ENCODE measurements at regions not wholly inside any gene's neighbourhood (a gene's known extent, or its start where the extent isn't known, plus 50 kb on each side); places are given as distances from the start of the nearest gene placed in this dataset.
"Not testable (repeated sequence)": the region's sequence is repeated elsewhere in the genome, so short reads cannot be mapped to it uniquely, and the experiment has no call there.

DNA sequence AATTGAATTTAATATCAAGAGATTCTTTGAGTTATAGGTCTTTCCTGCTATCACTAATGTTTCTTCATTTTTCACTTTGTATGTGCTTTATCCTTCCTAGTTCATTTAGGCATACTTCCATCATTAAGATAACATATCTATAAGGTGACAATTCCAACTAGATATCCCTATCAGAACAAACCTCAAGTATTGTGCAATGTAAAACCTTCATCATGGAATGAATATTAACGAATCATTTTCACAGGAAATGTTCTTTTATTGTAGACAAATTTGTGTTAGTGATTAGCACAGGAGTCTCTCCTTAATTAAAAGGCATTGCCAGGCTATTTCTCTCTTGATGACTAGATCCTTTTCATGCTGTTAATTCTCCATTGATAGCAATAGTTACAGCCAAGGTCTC lies 236.5 kb upstream of the MME start:
- no peak overlapping the region for H3K4me3 Mint-ChIP-seq

DNA sequence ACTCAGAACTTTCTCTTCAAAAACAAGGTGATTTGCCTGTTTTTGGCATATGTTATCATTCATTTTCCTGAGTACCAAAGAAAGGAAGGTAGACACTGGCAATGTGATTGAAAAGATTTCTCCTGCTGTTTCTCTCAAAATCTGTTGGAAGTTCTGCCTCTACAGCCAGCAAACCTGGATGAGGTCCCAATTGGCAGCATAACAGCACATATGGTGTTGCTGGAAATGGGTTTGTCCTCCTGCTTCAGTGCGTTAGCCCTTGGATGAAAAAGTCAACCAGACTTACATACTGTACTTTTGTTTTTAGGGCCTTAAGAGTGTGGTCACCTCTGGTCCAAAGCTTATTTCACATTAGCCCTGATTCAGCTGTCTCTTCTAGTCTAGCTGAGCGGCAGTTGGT lies 237.6 kb upstream of the MME start:
- H3K4me1 Mint-ChIP-seq: no peaks in the 10 kb centered on the region
- ATAC-seq (no peak), DNase-seq (no peak)
- peaks cover 0 to 5% of the 10 kb centered on the region in 2 donors for H3K9me3 Mint-ChIP-seq
- no peak overlapping the region for H3K27ac Mint-ChIP-seq
- no peak overlapping the region for H3K4me3 Mint-ChIP-seq
- no peaks in the 10 kb centered on the region for H3K27me3 Mint-ChIP-seq

More for the DNA sequence above, 236.5 kb upstream of the MME start:
- no peak overlapping the region for H3K27ac Mint-ChIP-seq
- H3K9me3 Mint-ChIP-seq: peaks cover 0 to 1% of the 10 kb centered on the region in 2 donors
- H3K27me3 Mint-ChIP-seq: no peaks in the 10 kb centered on the region
- ATAC-seq: no peak
- no peak for DNase-seq
- no peaks in the 10 kb centered on the region for H3K4me1 Mint-ChIP-seq

DNA sequence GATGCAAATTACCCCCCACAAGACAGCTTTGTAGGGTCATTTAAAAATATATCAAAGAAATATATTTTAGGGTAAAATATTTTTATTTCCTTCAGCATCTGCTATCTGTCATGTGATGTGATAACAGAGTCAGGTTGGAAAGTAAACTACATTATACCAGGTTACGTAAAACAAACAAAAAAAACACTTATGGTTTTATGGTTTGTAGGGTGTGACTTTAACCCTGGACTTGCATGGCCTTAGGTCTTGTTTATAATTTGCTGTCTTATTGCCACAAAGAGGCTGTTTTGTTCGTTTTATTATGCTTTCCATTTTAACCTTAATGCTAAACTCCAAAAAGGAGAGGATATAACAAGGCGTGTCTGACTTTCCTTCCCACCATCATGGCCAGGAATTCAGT lies 244.5 kb upstream of the MME start:
- no peak overlapping the region for H3K4me3 Mint-ChIP-seq
- H3K27ac Mint-ChIP-seq: no peak overlapping the region
- DNase-seq (no peak), ATAC-seq (no peak)
- H3K4me1 Mint-ChIP-seq: no peaks in the 10 kb centered on the region
- no peaks in the 10 kb centered on the region for H3K27me3 Mint-ChIP-seq
- H3K9me3 Mint-ChIP-seq: peaks cover 0 to 5% of the 10 kb centered on the region in 2 donors

DNA sequence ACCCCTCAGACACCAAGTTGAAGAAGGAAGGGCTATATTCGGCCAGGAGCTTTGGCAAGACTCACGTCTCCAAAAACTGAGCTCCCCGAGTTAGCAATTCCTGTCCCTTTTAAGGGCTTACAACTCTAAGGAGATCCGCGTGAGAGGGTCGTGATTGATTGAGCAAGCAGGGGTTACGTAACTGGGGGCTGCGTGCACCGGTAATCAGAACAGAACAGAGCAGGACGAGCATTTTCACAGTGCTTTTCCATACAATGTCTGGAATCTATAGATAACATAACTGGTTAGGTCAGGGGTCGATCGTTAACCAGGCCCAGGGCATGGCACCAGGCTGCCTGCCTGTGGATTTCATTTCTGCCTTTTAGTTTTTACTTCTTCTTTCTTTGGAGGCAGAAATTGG lies 245.3 kb upstream of the MME start:
- not testable (repeated sequence) for H3K9me3 Mint-ChIP-seq, H3K27me3 Mint-ChIP-seq, ATAC-seq, H3K4me1 Mint-ChIP-seq, H3K4me3 Mint-ChIP-seq, DNase-seq
- H3K27ac Mint-ChIP-seq: peak overlapping the region in 1 of 2 donors; percentile 49

DNA sequence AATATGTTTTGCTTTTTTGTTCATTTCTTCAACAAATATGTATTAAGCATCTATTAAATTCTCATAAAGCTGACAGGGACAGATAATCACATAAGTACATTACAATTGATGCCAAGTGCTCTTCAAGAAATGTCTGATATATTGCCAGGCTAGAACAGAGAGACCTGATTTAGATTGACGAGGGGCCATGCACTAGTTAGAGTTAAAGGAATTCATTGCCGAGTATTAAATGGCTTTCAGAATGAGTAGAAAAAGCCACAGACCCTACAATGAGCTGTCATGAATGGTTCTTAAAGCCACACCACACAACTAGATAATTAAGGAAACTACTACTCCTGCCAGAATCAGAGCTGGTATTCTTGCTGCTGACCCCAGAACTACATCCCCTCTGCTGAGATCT lies 250.2 kb upstream of the MME start:
- peaks cover 0 to under 1% of the 10 kb centered on the region in 2 donors for H3K9me3 Mint-ChIP-seq
- no peaks in the 10 kb centered on the region for H3K27me3 Mint-ChIP-seq
- H3K27ac Mint-ChIP-seq: no peak overlapping the region
- H3K4me3 Mint-ChIP-seq: no peak overlapping the region
- no peaks in the 10 kb centered on the region for H3K4me1 Mint-ChIP-seq
- ATAC-seq (no peak), DNase-seq (no peak)

DNA sequence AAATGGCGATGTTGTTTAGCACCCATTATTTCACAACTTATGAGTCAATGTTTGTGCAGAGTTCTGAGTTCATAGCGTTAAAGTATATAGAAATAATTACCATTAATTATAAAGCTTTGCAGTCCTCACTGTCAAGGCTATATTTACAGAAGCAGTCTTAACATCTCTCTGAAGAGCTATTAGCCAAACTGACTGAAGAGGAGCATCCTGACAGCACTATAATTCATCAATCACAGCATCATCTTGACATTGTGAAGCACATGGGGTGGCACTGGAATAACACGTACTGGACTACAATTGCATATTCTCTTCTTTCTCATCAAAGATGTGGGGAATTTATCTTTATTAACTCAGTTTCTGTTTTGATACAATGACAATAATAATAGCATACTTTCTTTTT lies 260.6 kb upstream of the MME start:
- Mint-ChIP-seq H3K27me3 (no peaks in the 10 kb centered on the region), H3K9me3 (peaks cover 1 to 19% of the 10 kb centered on the region in 2 donors), H3K4me3 (no peak overlapping the region), H3K4me1 (no peaks in the 10 kb centered on the region), H3K27ac (no peak overlapping the region)
- no peak for DNase-seq
- no peak for ATAC-seq

DNA sequence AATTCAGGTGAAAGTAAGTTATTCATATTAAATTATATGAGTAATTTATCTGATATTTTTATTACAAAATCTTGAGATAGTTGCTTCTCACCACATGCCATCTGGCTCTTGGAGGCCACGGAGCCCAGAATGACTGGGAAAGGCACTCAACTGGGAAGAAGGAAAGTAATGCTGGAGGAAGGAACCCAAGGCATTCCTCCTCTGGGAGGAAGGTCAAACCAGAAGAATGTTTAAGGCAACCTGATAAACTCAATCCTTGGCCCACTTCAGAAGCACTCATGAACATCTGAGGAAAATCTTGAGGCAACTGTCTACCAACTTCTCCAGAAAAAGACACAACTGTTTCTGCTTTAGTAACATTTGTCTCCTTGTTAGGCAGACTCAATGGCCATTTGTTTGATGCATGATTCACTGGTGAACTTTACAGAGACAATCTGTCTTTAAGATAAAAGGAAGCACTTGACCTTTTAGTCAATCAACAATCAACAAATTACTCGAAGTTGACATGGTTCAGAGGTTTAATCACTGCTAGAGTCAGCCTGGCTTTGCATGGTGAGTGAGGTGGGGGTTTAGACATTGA lies 261.4 kb upstream of the MME start:
- H3K4me1 Mint-ChIP-seq: no peaks in the 10 kb centered on the region
- ATAC-seq (no peak), DNase-seq (no peak)
- H3K27ac Mint-ChIP-seq: no peak overlapping the region
- H3K9me3 Mint-ChIP-seq: peaks cover 0 to 16% of the 10 kb centered on the region in 2 donors
- no peak overlapping the region for H3K4me3 Mint-ChIP-seq
- no peaks in the 10 kb centered on the region for H3K27me3 Mint-ChIP-seq

DNA sequence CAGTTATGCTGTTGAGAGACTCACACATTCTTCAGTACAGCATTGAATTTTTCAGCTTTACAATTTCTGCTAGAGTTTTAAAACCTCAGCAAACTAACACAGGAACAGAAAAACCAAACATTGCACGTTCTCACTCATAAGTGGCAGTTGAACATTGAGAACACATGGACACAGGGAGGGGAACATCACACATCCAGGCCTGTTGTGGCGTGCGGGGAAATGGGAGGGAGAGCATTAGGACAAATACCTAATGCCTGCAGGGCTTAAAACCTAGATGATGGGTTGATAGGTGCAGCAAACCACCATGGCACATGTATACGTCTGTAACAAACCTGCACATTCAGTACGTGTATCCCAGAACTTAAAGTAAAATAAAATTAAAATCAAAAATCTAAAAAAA lies 270.1 kb upstream of the MME start:
- not testable (repeated sequence) for H3K27ac Mint-ChIP-seq, DNase-seq, ATAC-seq, H3K27me3 Mint-ChIP-seq, H3K4me3 Mint-ChIP-seq, H3K4me1 Mint-ChIP-seq
- H3K9me3 Mint-ChIP-seq: peaks cover 16 to 27% of the 10 kb centered on the region in 2 donors

DNA sequence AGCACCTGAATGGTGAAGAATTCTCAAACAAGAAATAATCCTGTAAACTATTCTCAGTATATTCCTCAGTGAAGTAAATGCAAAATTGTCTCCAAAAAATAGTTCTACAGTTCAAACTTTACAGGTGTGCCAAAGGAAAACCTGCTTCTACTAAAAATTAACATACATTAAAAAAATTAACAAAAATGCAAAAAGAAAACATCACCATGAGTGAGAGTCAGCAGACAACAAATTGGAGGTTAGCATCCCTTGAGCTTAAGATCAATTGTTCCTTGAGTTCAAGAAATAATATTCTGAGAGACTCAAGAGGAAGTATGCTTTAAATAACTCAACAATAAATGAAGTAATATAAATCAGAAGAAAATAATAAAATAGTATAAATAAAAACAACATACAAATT lies 278.4 kb upstream of the MME start:
- H3K27ac Mint-ChIP-seq: no peak overlapping the region
- no peaks in the 10 kb centered on the region for H3K4me1 Mint-ChIP-seq
- no peak for DNase-seq
- peaks cover 23 to 31% of the 10 kb centered on the region in 2 donors for H3K9me3 Mint-ChIP-seq
- no peak for ATAC-seq
- no peaks in the 10 kb centered on the region for H3K27me3 Mint-ChIP-seq
- no peak overlapping the region for H3K4me3 Mint-ChIP-seq

DNA sequence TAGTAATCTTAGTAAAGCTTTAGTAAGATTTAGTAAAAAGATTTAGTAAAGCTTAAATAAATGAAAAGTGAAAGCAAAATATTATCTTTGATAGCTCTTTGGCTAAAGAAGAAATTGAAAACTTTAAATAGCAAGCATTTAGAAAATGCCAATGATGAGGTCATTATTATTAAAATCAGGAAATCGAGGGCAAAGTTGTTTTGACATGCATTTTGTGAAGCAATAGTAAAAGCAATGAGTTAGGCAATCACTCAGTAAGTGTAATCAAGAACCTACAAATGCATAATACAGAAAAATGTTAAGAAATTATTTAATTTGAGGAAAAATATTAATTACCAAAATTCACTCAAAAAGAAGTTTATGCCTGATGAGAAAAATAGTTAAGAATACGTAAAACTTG lies 280.3 kb upstream of the MME start:
- Mint-ChIP-seq H3K27me3 (no peaks in the 10 kb centered on the region), H3K4me1 (no peaks in the 10 kb centered on the region), H3K9me3 (peaks cover 6 to 11% of the 10 kb centered on the region in 2 donors), H3K4me3 (no peak overlapping the region), H3K27ac (no peak overlapping the region)
- DNase-seq: no peak
- ATAC-seq: no peak

DNA sequence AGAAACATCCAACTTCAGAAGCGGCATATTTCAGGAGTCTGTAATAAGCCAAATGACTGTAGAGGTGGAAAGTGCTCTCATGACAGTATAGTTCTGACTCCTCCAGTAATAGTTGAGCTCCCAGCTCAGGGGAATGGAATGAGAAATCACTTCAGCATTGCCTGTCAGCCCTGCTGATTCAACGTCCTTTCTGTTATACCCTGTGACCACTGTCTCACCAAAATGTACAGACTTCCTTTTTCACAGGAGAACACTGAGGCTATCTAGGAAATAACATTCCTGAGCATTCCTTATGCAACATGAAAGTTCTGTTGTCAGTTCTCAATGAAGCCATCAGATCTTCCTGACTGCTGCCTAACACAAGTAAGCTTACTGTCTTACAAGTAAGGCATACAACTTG lies 284.5 kb upstream of the MME start:
- Mint-ChIP-seq H3K27ac (no peak overlapping the region), H3K4me1 (no peaks in the 10 kb centered on the region)
- no peak for DNase-seq

DNA sequence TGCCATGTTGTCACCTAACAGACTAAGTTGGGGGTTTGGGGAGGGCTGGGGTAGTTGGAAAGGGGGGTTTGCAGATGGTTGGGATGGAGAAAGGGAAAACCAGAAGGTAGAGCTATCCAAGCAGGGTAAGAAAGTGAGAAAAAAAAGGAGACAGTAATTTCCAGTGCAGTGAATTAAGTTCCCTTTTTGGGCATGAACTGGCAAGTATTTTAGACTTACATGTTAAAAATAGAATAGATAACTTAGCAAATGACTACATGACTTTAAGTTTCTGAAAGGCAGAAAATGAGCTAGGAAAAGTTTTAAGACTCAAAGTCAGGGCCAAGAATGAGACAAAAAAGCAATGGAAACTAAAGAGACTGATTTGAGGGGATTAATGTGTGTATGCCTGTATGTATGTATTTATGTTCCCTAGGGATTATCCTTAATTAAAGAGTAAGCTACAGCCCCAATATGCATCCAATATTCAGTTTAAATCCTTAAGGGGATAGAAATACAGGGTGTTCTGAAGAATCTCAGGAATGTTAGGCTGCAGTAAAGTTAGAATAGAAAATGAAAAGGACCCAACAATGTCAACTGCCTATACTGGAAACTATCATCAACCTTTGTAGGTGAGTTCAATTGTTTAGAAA lies 285.2 kb upstream of the MME start:
- H3K9me3 Mint-ChIP-seq: no peaks in the 10 kb centered on the region
- ATAC-seq: no peak
- no peaks in the 10 kb centered on the region for H3K4me1 Mint-ChIP-seq

More for the DNA sequence above, 284.5 kb upstream of the MME start:
- no peak overlapping the region for H3K4me3 Mint-ChIP-seq
- no peaks in the 10 kb centered on the region for H3K9me3 Mint-ChIP-seq
- no peak for ATAC-seq
- H3K27me3 Mint-ChIP-seq: no peaks in the 10 kb centered on the region

DNA sequence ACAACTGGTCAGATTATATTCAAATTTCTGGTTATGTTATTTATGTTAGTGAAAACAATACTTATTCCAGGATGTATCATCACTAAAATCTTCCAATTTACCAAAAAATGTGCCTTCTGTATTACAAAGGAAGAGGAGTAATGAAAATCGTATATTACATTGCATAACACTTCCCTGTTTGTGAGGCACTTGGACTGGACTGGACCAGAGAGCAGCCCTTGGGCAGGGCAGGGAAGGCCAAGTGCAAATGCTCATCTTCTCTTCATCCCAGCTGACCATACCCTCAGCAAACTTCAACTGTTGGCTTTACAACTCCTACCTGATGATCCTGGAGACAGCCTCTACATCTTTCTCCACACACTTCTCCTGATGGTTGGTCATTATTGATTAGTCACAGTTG lies 285.7 kb upstream of the MME start:
- Mint-ChIP-seq H3K4me1 (no peaks in the 10 kb centered on the region), H3K4me3 (no peak overlapping the region), H3K9me3 (no peaks in the 10 kb centered on the region), H3K27me3 (no peaks in the 10 kb centered on the region), H3K27ac (no peak overlapping the region)
- ATAC-seq: no peak
- no peak for DNase-seq

More for the DNA sequence above, 285.2 kb upstream of the MME start:
- Mint-ChIP-seq H3K4me3 (no peak overlapping the region), H3K27me3 (no peaks in the 10 kb centered on the region), H3K27ac (no peak overlapping the region)
- DNase-seq: no peak

DNA sequence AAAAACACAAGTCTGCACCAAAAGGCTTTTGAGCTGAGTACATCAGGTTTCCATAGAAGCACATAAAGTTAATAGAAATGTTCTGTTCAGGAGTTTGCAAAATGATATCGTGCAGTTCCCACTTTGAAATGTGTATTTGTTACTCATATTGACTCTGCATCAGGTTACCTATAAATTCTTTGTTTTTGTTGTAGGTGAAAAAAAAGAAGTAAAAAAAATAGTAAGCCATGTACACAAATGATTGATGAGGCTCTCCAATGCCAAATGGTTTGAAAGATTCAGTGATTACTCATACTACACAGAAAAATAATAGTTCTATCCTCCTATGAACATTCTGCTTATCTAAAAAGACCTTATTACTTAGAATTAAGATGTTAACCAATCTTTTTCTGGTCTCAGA lies 287.3 kb upstream of the MME start:
- H3K4me1 Mint-ChIP-seq: no peaks in the 10 kb centered on the region
- no peaks in the 10 kb centered on the region for H3K9me3 Mint-ChIP-seq
- DNase-seq (no peak), ATAC-seq (no peak)
- H3K27me3 Mint-ChIP-seq: no peaks in the 10 kb centered on the region
- H3K27ac Mint-ChIP-seq: no peak overlapping the region
- no peak overlapping the region for H3K4me3 Mint-ChIP-seq

DNA sequence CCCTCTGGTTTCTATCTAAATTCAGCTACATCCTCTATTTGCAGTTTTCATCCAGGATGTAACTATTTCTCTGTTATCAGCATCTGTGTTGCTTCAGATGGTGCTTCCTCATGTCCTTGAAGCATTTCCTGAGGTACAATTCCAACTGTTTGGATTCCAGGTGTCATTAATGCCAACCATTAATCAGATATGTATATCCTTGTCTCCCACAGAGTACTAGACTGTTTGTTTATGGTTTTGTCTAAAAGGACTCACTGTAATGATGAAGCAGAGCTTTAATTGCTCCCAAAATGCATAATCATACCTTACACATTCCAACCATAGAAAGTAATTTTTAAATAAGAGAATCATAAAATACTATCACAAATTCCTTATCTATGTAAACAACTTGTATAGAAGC lies 288.5 kb upstream of the MME start:
- no peaks in the 10 kb centered on the region for H3K4me1 Mint-ChIP-seq
- H3K27ac Mint-ChIP-seq: no peak overlapping the region
- no peaks in the 10 kb centered on the region for H3K9me3 Mint-ChIP-seq
- DNase-seq: no peak
- ATAC-seq: no peak
- no peak overlapping the region for H3K4me3 Mint-ChIP-seq
- no peaks in the 10 kb centered on the region for H3K27me3 Mint-ChIP-seq

DNA sequence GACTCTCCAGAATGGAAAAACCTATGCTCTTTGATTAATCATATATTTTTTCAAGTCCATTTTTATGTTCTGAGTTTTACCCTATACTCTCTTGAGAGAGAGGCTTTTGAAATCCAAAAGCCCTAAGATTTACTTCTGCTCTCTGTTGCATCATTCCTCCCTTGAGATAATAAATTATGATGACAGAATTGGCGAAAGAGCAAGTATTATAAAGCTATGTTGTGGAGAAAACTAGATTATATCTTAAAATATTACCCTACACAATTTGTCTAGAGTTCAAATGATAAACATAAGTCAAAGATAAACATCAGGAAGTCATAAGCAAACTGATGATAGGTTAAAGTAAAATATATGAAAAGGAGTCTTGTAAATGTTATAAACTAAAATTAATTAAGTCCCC lies 293.4 kb upstream of the MME start:
- no peaks in the 10 kb centered on the region for H3K9me3 Mint-ChIP-seq
- no peak for DNase-seq
- no peak overlapping the region for H3K27ac Mint-ChIP-seq
- no peak overlapping the region for H3K4me3 Mint-ChIP-seq
- ATAC-seq: no peak
- no peaks in the 10 kb centered on the region for H3K4me1 Mint-ChIP-seq
- H3K27me3 Mint-ChIP-seq: no peaks in the 10 kb centered on the region

DNA sequence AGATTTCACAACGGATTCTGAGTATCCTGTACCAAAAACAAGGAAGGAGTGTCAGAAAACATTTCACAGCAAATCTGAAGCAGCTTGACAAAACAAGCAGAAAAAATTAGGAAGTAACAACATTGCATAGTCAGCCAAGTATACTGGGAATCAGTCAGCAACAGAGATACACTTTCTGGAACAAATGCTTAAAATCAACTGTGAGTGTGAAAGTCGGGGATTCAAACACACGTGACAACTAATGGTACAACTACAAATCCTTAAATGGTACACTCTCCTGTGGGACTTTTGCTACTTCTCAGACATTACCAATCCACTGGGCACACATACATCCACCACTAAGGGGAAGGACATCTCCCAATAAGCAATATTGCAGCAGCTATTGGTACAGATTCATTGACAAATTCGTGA lies 296.6 kb upstream of the MME start:
- ATAC-seq: no peak
- H3K27ac Mint-ChIP-seq: no peak overlapping the region
- no peaks in the 10 kb centered on the region for H3K9me3 Mint-ChIP-seq
- no peaks in the 10 kb centered on the region for H3K4me1 Mint-ChIP-seq
- H3K4me3 Mint-ChIP-seq: no peak overlapping the region
- H3K27me3 Mint-ChIP-seq: no peaks in the 10 kb centered on the region
- no peak for DNase-seq

All from stimulated activated naive CD8-positive, alpha-beta T cell treated with anti-CD3 and anti-CD28 coated beads, Interleukin-15, amount 100 ng/mL, for 72 hours (primary cell).